K562 (cell line): ENCODE measurements at regions not wholly inside any gene's neighbourhood (a gene's known extent, or its start where the extent isn't known, plus 50 kb on each side); places are given as distances from the start of the nearest gene placed in this dataset.

Experiments used
- ATAC-seq: fragments of 200-7000 bp; cut with Tn5 transposase; 3 replicates; pipeline ENCODE4 v1.9.1; 2020; ENCODE audit warnings: moderate library complexity
- BruUV-seq: library from RNA; stranded (reverse); fragments of 400-500 nt; replicated peaks from 2 replicates; lab custom pipeline; 2021; lab: Mats Ljungman, UMichigan
- CTCF ChIA-PET: fragments of 300-600 bp; formaldehyde crosslinking; extraction: SDS; loops from one replicate; lab custom pipeline; 2021; ENCODE audit warnings: low intra/inter-chr PET ratio; lab: Yijun Ruan, JAX
- POLR2A ChIA-PET: fragments of 300-600, 350-650 bp; sonication (Branson Sonifier 250); formaldehyde crosslinking; extraction: SDS; loops from one replicate; lab custom pipeline; 2021; ENCODE audit warnings: antibody characterized with exemption, inconsistent platforms; lab: Yijun Ruan, JAX
- DNase-seq, 4 experiments: peaks; one replicate each; pipeline versions ENCODE4 v3.0.0 to v3.0.0-alpha.2; 2011 to 2018; ENCODE audit warnings: low spot score in 3 of 4, mixed read lengths in 3 of 4; ENCODE audit errors: extremely low read depth in 1 of 4
- FAIRE-seq: peaks from 2 replicates; lab custom pipeline; 2011; peaks lifted over from hg19 to GRCh38; lab: Jason Lieb, UNC
- H2AFZ ChIP-seq: 2 replicates; pipeline ENCODE4 v1.6.0; 2011; ENCODE audit warnings: low read depth, low read length, control low read depth, inconsistent platforms
- H3K27ac ChIP-seq: fragments of 200-600 bp; 3 replicates; pipeline ENCODE4 v1.8.0; 2011; ENCODE audit warnings: low read depth, mild to moderate bottlenecking, control low read depth, inconsistent platforms, low read length, moderate library complexity, mixed read lengths; ENCODE audit errors: extremely low read depth
- H3K27me3 ChIP-seq, 2 experiments: fragments of 300-600 bp in 1 of 2; 2 replicates in 1 of 2; 3 replicates in 1 of 2; pipeline versions ENCODE4 v1.6.0 to v1.8.0; 2011; ENCODE audit warnings: inconsistent platforms in 2 of 2, low read length in 2 of 2, mild to moderate bottlenecking in 1 of 2, mixed read lengths in 1 of 2, moderate library complexity in 1 of 2; ENCODE audit not compliant: control insufficient read depth in 2 of 2, insufficient read depth in 2 of 2
- H3K36me3 ChIP-seq: fragments of 300-600 bp; 3 replicates; pipeline ENCODE4 v1.8.0; 2011; ENCODE audit warnings: mild to moderate bottlenecking, low read length, inconsistent platforms; ENCODE audit not compliant: control insufficient read depth, insufficient read depth
- H3K4me1 ChIP-seq, 2 experiments: fragments of 200-600 bp in 1 of 2; replicated peaks in 1 of 2; 2 replicates in 1 of 2; 3 replicates in 1 of 2; pipeline versions ENCODE4 v1.5.1 to v1.8.0; 2011; ENCODE audit warnings: inconsistent platforms in 2 of 2, low read length in 2 of 2, mild to moderate bottlenecking in 1 of 2, mixed read lengths in 1 of 2, moderate library complexity in 1 of 2; ENCODE audit not compliant: control insufficient read depth in 2 of 2, insufficient read depth in 2 of 2
- H3K4me2 ChIP-seq: 2 replicates; pipeline ENCODE4 v1.6.1; 2011; ENCODE audit warnings: low read length, control low read depth, inconsistent platforms, mixed read lengths; ENCODE audit not compliant: insufficient read depth
- H3K4me3 ChIP-seq: fragments of 200-600 bp; sonication (generic), shearing (Covaris generic); 2 replicates; pipeline ENCODE4 v1.5.1; 2016; ENCODE audit warnings: control low read depth, inconsistent platforms
- H3K79me2 ChIP-seq: fragments of 200-600 bp; 3 replicates; pipeline ENCODE4 v1.8.0; 2011; ENCODE audit warnings: low read length, inconsistent platforms; ENCODE audit not compliant: control insufficient read depth, insufficient read depth
- H3K9ac ChIP-seq, 2 experiments: 2 replicates each; pipeline versions ENCODE4 v1.6.0 to v1.6.1; 2011; ENCODE audit warnings: low read depth in 2 of 2, low read length in 2 of 2, control low read depth in 1 of 2, inconsistent platforms in 1 of 2, mild to moderate bottlenecking in 1 of 2, mixed read lengths in 1 of 2; ENCODE audit not compliant: insufficient read depth in 1 of 2
- H3K9me1 ChIP-seq: one replicate; pipeline ENCODE4 v1.6.0; 2011; ENCODE audit warnings: inconsistent platforms, mild to moderate bottlenecking, low read length, moderate library complexity; ENCODE audit not compliant: control insufficient read depth, insufficient read depth
- H3K9me3 ChIP-seq: replicated peaks from 2 replicates; pipeline ENCODE4 v1.5.1; 2011; ENCODE audit warnings: low read depth, low read length, inconsistent platforms; ENCODE audit not compliant: control insufficient read depth, insufficient read depth
- H4K20me1 ChIP-seq: replicated peaks from 2 replicates; pipeline ENCODE4 v1.6.1; 2011; ENCODE audit warnings: low read length, inconsistent platforms, mixed read lengths; ENCODE audit not compliant: control insufficient read depth, insufficient read depth
- BRCA1 ChIP-seq, 2 experiments: fragments of 450-650 bp in 1 of 2; sonication (generic) in 1 of 2; formaldehyde crosslinking in 1 of 2; IDR thresholded peaks; 2 replicates each; pipeline versions ENCODE4 v1.5.0 to v1.6.1; 2017 to 2020; ENCODE audit warnings: mild to moderate bottlenecking in 1 of 2, missing genetic modification reagents in 1 of 2
- BRF1 ChIP-seq: IDR thresholded peaks from 3 replicates; pipeline ENCODE4 v1.6.1; 2011; ENCODE audit warnings: borderline replicate concordance, mild to moderate bottlenecking; ENCODE audit not compliant: insufficient read length; ENCODE audit errors: extremely low read depth
- GABPA ChIP-seq: fragments of 200-800 bp; sonication (Bioruptor generic); conservative IDR thresholded peaks from 2 replicates; pipeline ENCODE4 v1.6.1; 2016; ENCODE audit warnings: low read depth, missing genetic modification characterization, missing compliant biosample characterization
- HDAC2 ChIP-seq: fragments of 450-650 bp; IDR thresholded peaks from 2 replicates; pipeline ENCODE4 v1.6.1; 2016; ENCODE audit warnings: mild to moderate bottlenecking
- HNRNPL ChIP-seq: fragments of 200-400 bp; formaldehyde crosslinking; IDR thresholded peaks from 2 replicates; pipeline ENCODE4 v1.6.1; 2017; ENCODE audit warnings: low read depth, mild to moderate bottlenecking, low read length
- HNRNPUL1 ChIP-seq: fragments of 200-400 bp; formaldehyde crosslinking; IDR thresholded peaks from 2 replicates; pipeline ENCODE4 v1.6.1; 2017; ENCODE audit warnings: low read length
- ILF3 ChIP-seq: fragments of 450-650 bp; IDR thresholded peaks from 2 replicates; pipeline ENCODE4 v1.6.1; 2018; ENCODE audit warnings: antibody characterized with exemption, mild to moderate bottlenecking, moderate library complexity, borderline replicate concordance
- MAZ ChIP-seq, 2 experiments: fragments of 450-650 bp in 1 of 2; sonication (generic) in 1 of 2; formaldehyde crosslinking; IDR thresholded peaks in 1 of 2; conservative IDR thresholded peaks in 1 of 2; 2 replicates each; pipeline versions ENCODE4 v1.4.0 to v1.5.0; 2020; ENCODE audit warnings: mild to moderate bottlenecking in 1 of 2, missing genetic modification reagents in 1 of 2
- MED1 ChIP-seq: sonication (generic); formaldehyde crosslinking; IDR thresholded peaks from 2 replicates; pipeline ENCODE4 v1.8.1; 2023; ENCODE audit warnings: missing genetic modification reagents, borderline replicate concordance
- MYNN ChIP-seq, 2 experiments: sonication (generic); formaldehyde crosslinking in 1 of 2; IDR thresholded peaks; 2 replicates each; pipeline versions ENCODE4 v1.5.0 to v1.6.1; 2016 to 2020; ENCODE audit warnings: antibody characterized with exemption in 1 of 2, missing genetic modification reagents in 1 of 2
- PTRF ChIP-seq: fragments of 450-650 bp; IDR thresholded peaks from 2 replicates; pipeline ENCODE4 v1.6.1; 2016; ENCODE audit warnings: mild to moderate bottlenecking, missing genetic modification characterization, missing compliant biosample characterization
- TSHZ1 ChIP-seq: fragments of 250-450 bp; sonication (Bioruptor Pico); IDR thresholded peaks from 2 replicates; pipeline ENCODE4 v1.4.0; 2020; ENCODE audit warnings: mild to moderate bottlenecking, moderate library complexity
- USF1 ChIP-seq: sonication (generic); formaldehyde crosslinking; IDR thresholded peaks from 2 replicates; pipeline ENCODE4 v1.9.0; 2022; ENCODE audit warnings: mild to moderate bottlenecking, missing genetic modification reagents
- YBX1 ChIP-seq: fragments of 450-650 bp; IDR thresholded peaks from 2 replicates; pipeline ENCODE4 v1.7.1; 2016; ENCODE audit warnings: mild to moderate bottlenecking
- ZFP36 ChIP-seq: fragments of 150-350 bp; IDR thresholded peaks from 2 replicates; pipeline ENCODE4 v1.6.1; 2018; ENCODE audit warnings: low read length, low read depth; ENCODE audit not compliant: partially characterized antibody
- ZNF134 ChIP-seq: fragments of 250-450 bp; sonication (Bioruptor Pico); conservative IDR thresholded peaks from 2 replicates; pipeline ENCODE4 v1.4.0; 2020
- ZNF23 ChIP-seq: fragments of 250-450 bp; sonication (Bioruptor Pico); IDR thresholded peaks from 2 replicates; pipeline ENCODE4 v1.4.0; 2020; ENCODE audit warnings: mild to moderate bottlenecking
- ZNF354B ChIP-seq: fragments of 250-450 bp; sonication (Bioruptor Pico); IDR thresholded peaks from 2 replicates; pipeline ENCODE4 v1.4.0; 2020
- ZNF717 ChIP-seq: fragments of 250-450 bp; sonication (Bioruptor Pico); IDR thresholded peaks from 2 replicates; pipeline ENCODE4 v1.5.0; 2021
- ZNF79 ChIP-seq: fragments of 250-450 bp; sonication (Bioruptor Pico); IDR thresholded peaks from 2 replicates; pipeline ENCODE4 v1.4.0; 2020; ENCODE audit warnings: low read depth, mild to moderate bottlenecking, moderate library complexity
- WGBS: fragments of 100-300 bp; shearing (Covaris generic); methylation state at CpG from one replicate; pipeline ENCODE4 v1.1.6; 2016; ENCODE audit warnings: low coverage, mixed read lengths; ENCODE audit not compliant: insufficient coverage; ENCODE audit errors: missing lambda C conversion rate; 5-methylcytosine and 5-hydroxymethylcytosine counted together
- in situ Hi-C: fragments of 300-500 bp; cut with MboI; formaldehyde crosslinking; loops from 4 replicates; pipeline ENCODE4 v1.15.0; 2018; ENCODE audit warnings: inconsistent platforms, mixed read lengths
- intact Hi-C: fragments of 100-400 bp; cut with micrococcal nuclease; formaldehyde crosslinking; loops from 2 replicates; pipeline ENCODE4 v1.14.2; 2022

- TF ChIP-seq HDAC2, result no peak
- TF ChIP-seq ZNF79, result no peak
Measured at GRCh38 chr7:68955656-68956055, 642.6 kb upstream of the AUTS2 start (continued).

- H3K9me3 ChIP-seq, result no peaks in the 10 kb centered on the region
- no peaks in the 10 kb centered on the region for H3K9me1 ChIP-seq
- no peaks in the 10 kb centered on the region for H3K36me3 ChIP-seq
- no peak overlapping the region for H3K4me2 ChIP-seq
- H3K4me1 ChIP-seq, result no peaks in the 10 kb centered on the region
- no peaks in the 10 kb centered on the region; a peak in 1 of 5 replicates for H3K27me3 ChIP-seq
- ChIA-PET POLR2A (no interaction called here), CTCF (no interaction called here)
- in situ Hi-C loops, result no loop called here
- no peaks in the 10 kb centered on the region for H4K20me1 ChIP-seq
- FAIRE-seq (no peak), ATAC-seq (no peak), DNase-seq (no peak)
- intact Hi-C loops, result no loop called here
- H2AFZ ChIP-seq, result no peak overlapping the region
- no peak overlapping the region for H3K27ac ChIP-seq
- no peak overlapping the region for H3K4me3 ChIP-seq
- no TSS peak for BruUV-seq
- 0% methylated on average over 2 of the region's 2 CpGs for WGBS
- H3K79me2 ChIP-seq, result no peaks in the 10 kb centered on the region
- TF ChIP-seq TSHZ1 (CRISPR knock-in tag), result no peak
- TF ChIP-seq MED1 (CRISPR knock-in tag), result no peak
- TF ChIP-seq USF1, result no peak
- TF ChIP-seq ZNF23 (CRISPR knock-in tag), result no peak
- TF ChIP-seq ZNF134, result no peak
- TF ChIP-seq ILF3, result no peak
- no peak for TF ChIP-seq MYNN (IDR thresholded peaks at IDR 0.05)
- TF ChIP-seq MYNN (CRISPR knock-in tag; IDR thresholded peaks at IDR 0.05), result no peak
- TF ChIP-seq MAZ (CRISPR knock-in tag; conservative IDR thresholded peaks at IDR 0.05 in 1 of 2, IDR thresholded peaks at IDR 0.05 in 1 of 2), result no peak
- no peak for TF ChIP-seq GABPA (tag)
- no peak for TF ChIP-seq HNRNPL
- no peak for TF ChIP-seq ZNF717 (CRISPR knock-in tag)
- no peak for TF ChIP-seq HNRNPUL1
- TF ChIP-seq YBX1, result no peak
- TF ChIP-seq ZNF354B, result no peak
- no peak for TF ChIP-seq PTRF (tag)
- no peak for TF ChIP-seq ZFP36
- no peak for TF ChIP-seq BRF1
- TF ChIP-seq BRCA1 (IDR thresholded peaks at IDR 0.05), result no peak
- TF ChIP-seq BRCA1 (CRISPR knock-in tag; IDR thresholded peaks at IDR 0.05), result no peak
- no peak overlapping the region for H3K9ac ChIP-seq
Measured at GRCh38 chr7:68958571-68958970, 639.7 kb upstream of the AUTS2 start.
